GM12874 (cell line): ENCODE measurements at regions not wholly inside any gene's neighbourhood (a gene's known extent, or its start where the extent isn't known, plus 50 kb on each side); places are given as distances from the start of the nearest gene placed in this dataset.

Source experiments
- CTCF ChIP-seq: IDR thresholded peaks from 2 replicates; pipeline ENCODE4 v1.5.1; 2011; ENCODE audit warnings: low read depth, mild to moderate bottlenecking, control low read depth, low read length, moderate library complexity; ENCODE audit not compliant: insufficient read depth

DNA sequence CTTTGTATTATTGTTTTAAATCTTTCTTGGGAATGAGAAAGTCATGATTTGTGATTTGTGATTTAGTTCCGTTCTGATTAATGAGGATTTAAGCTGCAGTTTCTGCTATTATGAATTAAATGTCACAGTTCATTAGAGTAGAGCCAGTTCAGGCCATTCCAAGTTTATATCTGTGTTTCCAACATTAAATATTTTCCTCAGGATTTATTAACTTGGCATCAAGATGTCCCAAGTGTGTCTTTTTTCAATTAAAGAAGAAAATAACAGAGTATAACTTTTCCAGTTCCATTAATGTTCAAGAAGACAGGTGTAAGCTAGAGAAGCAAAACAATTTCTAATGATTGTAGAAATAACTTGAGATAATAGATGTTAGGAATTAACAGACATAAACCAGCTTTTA, 1183.2 kb upstream of the CELF2 start:
- no peak for TF ChIP-seq CTCF

DNA sequence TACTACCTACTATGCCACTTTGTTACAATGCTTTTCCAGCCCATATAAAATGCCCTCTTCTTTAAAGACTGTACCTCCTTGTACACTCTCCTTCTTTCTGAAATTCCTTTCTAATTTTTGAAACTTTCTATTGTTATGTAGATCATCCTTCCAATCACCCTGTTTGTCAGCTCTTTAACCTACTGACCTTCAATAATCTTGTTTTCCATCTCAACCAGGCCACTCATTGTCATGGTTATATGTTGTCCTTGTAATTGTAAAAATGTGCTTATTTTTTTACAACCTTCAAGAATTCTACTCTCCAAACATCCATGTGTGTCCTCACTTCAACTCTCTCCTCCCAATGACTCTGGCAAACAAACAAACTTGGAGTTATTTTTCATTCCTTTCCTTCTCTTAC, 1172.6 kb upstream of the CELF2 start:
- TF ChIP-seq CTCF = no peak

DNA sequence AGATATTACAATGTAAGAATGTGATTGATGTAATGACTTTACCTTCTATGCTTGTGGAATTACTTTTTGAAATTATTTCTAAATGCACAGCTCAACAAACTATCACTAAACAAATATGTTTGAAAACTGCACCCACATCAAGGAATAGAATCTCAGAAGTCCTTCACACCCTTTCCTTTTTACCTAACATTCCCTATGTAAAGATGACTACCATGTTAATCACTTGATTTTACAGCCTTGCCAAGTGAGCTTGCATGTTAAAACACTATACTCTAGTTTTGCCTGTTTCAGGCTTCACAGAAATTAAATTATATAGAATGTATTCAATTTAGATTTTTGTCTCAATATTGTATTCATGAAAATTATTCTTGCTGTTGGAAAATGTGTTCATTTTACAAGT, 1169.4 kb upstream of the CELF2 start:
- TF ChIP-seq CTCF = no peak

DNA sequence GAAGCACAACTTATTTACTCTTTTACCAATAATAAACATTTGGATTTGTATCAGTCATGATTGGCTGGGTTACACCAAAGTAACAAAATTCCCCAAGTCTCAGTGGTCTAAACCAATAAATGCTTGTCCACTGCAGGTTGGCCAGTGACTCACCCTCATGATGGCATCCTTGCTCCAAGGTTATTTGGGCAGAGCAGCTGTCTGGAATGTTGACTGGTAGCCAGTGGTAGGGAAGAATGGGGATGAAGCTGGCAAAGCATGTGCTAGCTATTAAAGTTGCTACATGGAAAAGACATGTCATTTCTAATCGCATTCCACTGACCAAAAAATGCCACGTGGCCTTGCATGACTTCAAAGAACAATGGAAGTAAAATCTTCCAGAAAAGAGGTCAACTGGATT, 1168.7 kb upstream of the CELF2 start:
- no peak for TF ChIP-seq CTCF

DNA sequence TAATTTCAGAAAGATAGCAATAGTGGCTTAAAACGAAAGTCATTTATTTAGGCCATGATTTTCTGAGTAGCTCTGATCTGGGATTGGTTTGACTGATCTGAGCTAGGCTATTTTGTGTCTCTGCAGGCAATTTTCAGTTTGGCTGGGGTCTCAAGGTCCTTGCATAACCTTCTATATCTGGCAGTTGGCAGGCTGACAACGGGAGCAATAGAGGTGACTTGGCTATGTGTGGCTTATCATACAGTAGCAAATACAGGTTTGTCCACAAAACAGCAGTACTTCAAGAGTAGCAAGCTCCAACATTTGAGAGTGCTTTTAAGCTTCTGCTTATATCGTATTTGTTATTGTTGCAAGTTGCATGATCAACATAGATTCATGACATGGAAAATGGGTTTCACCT, 1167.3 kb upstream of the CELF2 start:
- no peak for TF ChIP-seq CTCF

DNA sequence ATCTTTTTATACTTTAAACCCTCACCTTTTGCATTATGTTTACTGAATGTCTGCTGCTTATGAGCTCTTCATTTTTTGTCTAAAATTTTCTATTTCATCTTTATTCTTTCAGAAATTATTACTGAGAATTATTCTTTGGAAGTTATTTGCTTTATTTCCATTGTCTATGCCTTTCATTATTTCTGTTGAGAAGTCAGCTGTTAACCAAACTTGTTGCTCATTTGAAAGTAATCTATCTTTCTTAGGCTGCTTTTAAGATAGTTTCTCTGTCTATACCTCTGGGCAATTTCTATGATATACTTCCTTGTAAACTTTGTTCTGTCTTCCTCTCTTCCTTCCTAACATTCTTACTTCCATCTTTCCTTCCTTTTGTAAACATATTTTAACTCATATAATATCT, 1165.9 kb upstream of the CELF2 start:
- TF ChIP-seq CTCF = no peak

- TF ChIP-seq CTCF = no peak
Observed at GRCh38 chr10:9853405-9854355, 1164.0 kb upstream of the CELF2 start.
